MM.1S (cell line): ENCODE measurements at regions not wholly inside any gene's neighbourhood (a gene's known extent, or its start where the extent isn't known, plus 50 kb on each side); places are given as distances from the start of the nearest gene placed in this dataset.

ENCODE experiments used
- EZH2 ChIP-seq: fragments of 300-600 bp; sonication (generic); optimal IDR thresholded peaks from 2 replicates; pipeline ENCODE3; 2017; ENCODE audit warnings: low read depth, mild to moderate bottlenecking, antibody characterized with exemption, low read length, mixed read lengths
- EZH2phosphoT487 ChIP-seq: fragments of 300-600 bp; sonication (generic); IDR thresholded peaks from 2 replicates; pipeline ENCODE4 v1.6.1; 2018; ENCODE audit warnings: antibody characterized with exemption, low read length
- TF ChIP-seq, protein P1 (sequence below): fragments of 300-600 bp; sonication (generic); IDR thresholded peaks from 2 replicates; pipeline ENCODE4 v1.5.1; 2016; ENCODE audit warnings: antibody characterized with exemption, low read length, mixed read lengths

DNA sequence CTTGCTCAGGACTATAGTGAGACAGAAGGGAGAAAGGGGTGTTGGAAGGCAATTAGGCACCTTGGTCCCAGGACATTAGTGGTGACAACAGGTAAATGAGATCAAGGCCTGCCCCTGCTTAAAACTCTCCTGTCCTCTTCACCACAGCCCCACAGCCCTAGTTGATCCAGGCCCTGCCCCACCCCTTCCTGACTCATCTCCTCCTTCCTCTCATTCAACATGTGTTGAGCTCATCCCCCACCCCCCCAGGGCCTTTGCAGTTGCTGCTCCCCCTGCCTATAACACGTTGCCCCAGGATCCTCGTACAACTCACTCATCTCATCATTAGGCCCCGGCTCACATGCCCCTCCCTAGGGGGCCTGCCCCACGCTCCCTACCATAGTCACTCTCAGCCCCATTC, 66.8 kb downstream of the TSPAN17 start:
- TF ChIP-seq, protein P1, sequence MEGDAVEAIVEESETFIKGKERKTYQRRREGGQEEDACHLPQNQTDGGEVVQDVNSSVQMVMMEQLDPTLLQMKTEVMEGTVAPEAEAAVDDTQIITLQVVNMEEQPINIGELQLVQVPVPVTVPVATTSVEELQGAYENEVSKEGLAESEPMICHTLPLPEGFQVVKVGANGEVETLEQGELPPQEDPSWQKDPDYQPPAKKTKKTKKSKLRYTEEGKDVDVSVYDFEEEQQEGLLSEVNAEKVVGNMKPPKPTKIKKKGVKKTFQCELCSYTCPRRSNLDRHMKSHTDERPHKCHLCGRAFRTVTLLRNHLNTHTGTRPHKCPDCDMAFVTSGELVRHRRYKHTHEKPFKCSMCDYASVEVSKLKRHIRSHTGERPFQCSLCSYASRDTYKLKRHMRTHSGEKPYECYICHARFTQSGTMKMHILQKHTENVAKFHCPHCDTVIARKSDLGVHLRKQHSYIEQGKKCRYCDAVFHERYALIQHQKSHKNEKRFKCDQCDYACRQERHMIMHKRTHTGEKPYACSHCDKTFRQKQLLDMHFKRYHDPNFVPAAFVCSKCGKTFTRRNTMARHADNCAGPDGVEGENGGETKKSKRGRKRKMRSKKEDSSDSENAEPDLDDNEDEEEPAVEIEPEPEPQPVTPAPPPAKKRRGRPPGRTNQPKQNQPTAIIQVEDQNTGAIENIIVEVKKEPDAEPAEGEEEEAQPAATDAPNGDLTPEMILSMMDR: no peak
- TF ChIP-seq EZH2phosphoT487: no peak
- no peak for TF ChIP-seq EZH2
